SK-N-DZ (cell line): ENCODE measurements at regions not wholly inside any gene's neighbourhood (a gene's known extent, or its start where the extent isn't known, plus 50 kb on each side); places are given as distances from the start of the nearest gene placed in this dataset.
"Not testable (repeated sequence)": the region's sequence is repeated elsewhere in the genome, so short reads cannot be mapped to it uniquely, and the experiment has no call there.

ENCODE experiments used
- DNase-seq: peaks from one replicate; pipeline ENCODE4 v3.0.0-alpha.2; 2015; ENCODE audit warnings: low spot score

DNA sequence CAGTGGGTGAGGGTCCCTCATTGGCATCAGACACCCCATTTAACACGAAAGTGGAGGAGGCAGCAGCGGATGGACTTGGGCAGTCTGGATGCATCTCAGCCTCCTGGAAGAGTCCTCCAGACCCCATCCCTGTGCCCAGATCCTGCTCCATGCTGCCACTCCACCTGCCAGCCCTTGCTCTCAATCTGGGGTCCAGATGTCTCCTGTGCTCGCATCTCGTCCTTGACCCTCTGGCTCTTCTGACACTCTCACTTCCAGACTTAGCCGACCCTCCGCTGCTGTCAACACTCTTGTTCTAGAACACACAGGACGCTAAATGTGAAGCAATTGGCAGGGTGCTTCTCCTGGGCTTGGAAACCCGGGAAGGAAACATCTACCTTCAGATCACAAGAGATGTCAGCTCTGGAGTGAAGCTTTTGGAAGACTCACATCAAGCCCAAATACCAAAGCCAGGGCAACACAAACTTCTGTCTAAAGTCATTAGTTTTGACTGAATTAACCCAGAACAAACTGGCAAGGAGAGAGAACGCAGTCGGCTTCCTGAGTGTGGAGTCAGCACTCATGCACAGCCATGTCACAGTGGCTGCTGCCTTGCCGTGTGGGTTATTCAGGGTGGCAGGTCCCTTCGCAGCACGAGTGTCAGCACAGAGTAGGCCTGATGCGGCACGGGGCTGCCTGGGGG lies 379.1 kb downstream of the TCERG1L start:
- no peak for DNase-seq

DNA sequence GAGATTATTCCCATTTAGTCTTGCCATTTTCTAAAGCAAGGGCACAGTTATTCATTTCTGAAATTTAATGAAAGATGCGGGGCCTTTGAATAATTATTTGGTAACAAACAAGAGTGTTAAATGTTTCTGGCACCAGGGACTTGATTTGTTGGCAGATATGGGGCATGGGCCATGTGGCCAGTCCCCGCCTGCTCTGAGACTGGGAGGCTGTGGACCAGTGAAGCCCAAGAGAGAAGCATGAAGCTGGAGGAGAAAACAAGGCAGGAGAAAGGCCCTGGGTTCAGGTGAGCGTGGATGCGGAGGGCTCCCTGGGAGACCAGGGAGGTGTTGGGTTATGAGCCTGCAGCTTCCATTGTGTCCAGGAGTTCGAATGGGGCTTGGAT lies 378.5 kb downstream of the TCERG1L start:
- DNase-seq: no peak

DNA sequence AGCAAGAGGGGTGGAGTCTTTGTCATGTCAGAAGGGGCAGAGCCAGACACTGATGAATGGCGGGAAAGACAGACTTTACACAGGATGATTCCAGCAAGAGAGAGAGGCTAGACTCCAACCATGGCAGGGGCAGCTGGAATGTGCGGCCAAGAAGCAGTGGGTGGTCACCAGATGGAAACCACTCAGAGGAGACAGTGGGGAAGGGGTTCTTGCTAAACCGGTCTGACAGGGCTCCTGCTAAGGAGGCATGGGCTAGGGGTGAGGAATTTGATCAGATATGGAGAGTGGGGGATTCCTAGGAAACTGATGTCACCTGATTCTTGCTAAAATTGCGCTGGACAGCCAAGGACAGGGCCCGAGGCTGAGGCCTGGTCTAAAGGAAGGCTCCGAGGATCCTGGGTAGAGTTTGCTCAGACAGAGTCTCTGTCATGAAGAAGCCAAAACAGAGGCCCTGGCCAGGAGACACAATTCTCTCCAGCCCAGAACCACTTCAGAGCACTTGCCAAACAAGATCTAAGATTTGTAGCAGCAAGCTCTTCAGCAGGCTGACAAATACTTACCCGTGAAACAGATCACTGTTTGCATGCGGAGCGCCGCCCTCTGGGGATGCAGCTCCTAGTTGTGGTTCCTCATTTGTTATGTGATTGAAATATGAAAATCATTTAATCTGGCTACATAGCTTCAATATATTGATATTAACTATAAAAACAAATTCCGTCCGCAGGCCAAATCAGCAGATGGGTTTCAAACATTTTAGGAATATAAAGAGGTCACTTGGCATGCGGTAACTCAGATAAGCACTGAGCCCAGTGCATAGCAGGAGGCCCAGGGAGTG lies 377.0 kb downstream of the TCERG1L start:
- no peak for DNase-seq

DNA sequence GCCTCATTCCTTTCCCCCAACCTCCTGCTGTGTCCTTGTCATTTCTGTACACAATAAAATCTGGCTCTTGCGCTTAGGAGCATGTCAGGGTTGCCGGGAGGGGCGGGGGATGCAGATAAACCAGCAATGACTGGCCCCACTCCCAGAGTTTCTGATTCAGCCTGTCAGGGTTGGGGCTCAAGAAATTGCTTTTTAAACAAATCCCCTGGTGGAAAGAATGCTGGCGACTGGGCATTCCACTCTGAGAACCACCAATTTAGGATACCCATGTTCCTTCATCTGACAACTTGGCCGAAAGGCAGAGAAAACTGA lies 376.4 kb downstream of the TCERG1L start:
- no peak for DNase-seq

DNA sequence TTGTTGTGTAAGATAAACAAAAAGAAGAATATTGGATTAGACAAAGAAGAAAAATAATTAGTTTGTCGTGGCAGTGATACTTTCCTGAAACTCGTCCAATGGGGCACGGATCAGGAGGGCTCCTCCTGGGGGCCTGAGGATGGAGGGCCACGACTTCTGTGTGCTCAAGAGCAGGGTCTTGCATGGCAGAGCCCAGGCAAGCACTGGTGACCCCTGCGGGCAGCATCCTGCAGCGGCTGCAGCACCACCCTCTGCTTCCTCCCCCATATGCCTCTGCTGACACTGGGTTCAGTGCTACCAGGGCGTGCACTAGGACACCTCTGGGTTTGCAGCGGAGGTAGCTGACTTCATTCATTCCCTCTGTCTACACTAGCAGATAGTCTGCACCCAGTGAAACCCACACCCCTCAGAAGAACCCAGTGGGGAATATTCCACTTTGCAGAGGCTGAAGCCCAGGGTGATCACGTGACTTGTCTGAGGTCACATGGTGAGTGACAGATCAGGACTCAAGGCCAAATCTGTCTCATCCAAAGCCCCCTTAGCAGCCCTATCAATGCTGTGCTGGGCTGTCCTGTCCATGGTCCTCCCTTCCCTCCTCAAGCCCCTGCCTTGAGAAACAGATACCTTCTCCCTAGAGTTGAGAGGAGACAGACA lies 375.5 kb downstream of the TCERG1L start:
- DNase-seq: no peak

DNA sequence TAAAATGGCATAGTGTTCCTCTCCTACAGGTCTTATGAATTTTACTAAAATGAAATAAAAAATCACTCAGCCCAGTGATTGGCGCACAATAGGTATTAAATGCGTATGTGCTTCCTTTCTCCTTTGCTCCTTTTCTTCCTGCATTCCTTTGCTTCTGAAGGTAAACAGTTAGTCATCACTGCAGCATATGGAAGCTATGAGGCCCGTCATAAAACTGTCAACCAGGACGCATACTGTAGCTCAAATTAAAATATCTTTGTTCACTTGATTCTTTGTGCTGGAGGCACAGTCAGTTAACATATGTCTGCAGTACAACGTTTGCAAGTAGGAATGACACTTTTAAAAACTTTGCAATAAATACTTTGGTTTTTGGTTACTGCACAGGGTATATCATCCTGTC lies 374.7 kb downstream of the TCERG1L start:
- DNase-seq: no peak

DNA sequence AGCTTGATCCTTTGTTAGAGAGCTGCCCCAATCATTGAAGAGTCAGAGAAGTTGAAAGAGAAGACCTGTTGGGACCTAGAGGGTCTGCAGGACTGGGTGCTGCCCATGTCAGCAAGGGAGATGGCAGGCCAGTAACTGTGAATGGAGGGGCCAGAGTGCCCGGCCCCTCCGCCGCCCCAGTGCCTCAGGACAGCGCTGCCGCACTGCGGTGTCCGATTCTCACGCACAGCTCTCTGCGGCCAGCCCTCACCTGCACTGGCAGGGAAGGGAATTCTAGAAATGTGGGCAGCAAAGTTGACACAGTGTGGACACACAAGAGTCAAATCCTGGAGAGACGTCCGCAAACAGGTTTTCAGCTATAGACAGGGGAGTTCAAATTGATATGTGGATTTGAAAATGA lies 373.5 kb downstream of the TCERG1L start:
- no peak for DNase-seq

DNA sequence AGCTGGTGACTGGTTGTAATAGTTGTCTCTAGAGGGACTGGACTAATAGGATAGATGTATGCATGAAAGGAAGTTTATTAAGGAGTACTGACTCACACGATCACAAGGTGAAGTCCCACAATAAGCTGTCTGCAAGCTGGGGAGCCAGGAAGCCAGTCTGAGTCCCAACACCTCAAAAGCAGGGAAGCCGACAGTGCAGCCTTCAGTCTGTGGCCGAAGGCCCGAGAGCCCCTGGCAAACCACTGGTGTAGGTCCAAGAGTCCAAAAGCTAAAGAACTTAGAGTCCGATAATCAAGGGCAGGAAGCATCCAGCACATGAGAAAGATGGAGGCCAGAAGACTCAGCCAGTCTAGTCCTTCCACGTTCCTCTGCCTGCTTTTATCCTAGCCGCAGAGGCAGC lies 372.6 kb downstream of the TCERG1L start:
- DNase-seq: not testable (repeated sequence)

DNA sequence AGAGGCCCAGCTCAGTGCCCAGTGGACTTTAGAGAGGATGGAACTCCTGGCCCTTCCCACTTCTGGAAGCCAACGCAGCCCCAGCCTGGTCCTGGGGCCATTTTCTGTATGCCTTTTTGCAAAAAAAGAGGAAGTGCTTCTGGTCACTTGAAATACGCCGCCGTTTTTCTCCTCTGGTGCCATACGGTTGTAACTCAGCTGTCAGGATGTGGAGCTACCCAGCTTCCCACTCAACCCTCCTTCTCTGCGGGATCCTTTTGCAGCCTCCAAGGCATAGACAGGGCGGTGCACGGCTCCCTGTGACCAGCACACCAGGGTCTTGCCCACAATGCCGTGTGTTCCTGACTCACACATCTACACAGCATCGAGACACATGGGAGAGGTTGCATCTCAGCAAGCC lies 369.6 kb downstream of the TCERG1L start:
- no peak for DNase-seq

DNA sequence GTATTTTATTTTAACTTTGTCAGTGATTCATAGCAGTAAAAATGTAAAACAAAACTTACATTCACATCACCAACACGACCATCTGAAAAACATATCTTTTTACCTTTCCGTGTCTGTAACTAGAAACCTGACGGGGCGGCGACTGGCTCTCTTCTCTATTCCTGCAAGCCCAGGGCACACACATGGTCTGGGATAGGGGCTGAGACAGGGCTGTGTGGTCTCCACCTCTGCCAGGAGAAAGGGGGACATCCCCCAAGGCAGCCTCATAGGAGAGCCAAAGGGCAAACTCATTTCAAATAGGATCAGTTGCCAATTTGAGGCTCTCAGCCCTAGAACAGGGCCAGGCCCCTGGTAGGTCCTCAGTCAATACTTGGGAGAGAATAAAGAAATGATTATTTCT lies 359.4 kb downstream of the TCERG1L start:
- no peak for DNase-seq

DNA sequence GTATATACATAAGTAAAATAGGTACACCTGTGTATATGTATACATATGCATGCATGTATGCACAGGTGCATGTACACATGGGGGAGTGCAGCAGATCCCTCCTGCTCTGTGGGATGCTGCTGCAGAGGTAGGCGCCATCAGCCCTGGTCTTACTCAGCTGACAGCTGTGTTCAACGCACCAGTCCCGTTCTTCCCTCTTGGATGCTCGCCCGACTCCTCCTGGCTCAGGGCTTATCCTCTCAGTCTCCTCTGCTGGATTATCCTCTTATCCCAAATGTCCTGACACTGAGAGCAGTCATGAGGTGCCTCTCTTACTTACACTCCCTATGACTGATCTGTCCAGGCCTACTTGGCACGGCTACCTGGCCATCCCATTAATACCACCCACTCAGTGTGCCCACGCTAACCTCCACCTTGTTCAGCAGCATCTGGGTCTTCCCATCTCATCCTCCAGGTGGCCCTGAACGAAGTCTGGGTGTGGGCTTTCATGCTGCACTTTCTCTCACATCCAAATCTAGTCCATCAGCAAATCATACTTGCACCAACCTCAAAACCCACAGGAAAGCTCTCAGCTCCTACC lies 357.1 kb downstream of the TCERG1L start:
- DNase-seq: no peak

DNA sequence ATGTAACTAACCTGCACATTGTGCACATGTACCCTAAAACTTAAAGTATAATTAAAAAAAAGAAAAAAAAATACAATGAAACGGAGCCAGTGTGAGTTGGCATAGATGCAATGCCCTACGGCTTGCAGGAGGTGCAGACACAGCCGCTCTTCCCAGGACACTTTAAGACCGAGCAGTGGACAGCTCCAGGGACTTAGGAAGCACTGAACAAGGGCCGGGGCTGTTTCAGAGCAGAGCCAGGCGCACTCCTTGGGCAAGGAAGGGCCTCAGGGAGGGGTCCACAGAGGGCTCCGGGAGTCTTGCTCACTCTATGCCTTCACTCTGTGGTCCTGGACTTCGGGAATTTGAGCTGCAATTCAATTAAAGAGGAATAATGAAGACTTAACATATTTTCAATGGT lies 355.3 kb downstream of the TCERG1L start:
- DNase-seq: no peak

DNA sequence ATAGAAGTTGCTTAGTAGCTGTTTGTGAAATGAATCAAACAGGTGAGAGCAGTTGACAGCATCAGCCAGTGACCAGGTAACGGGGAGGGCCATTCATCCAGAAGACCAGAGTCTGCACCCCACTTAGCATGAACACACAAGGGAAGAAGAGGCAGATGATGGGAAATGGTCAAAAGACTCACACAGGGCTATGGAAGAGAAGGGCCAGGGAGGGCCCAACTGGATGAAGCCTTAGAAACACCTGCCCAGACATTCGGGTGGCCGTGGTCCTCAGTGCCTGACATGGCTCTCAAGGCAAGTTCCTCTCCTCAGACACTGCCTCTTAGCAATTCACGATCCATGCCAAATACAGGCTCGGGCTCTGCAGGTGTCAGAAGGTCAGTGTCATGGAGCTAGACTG lies 354.1 kb downstream of the TCERG1L start:
- no peak for DNase-seq

DNA sequence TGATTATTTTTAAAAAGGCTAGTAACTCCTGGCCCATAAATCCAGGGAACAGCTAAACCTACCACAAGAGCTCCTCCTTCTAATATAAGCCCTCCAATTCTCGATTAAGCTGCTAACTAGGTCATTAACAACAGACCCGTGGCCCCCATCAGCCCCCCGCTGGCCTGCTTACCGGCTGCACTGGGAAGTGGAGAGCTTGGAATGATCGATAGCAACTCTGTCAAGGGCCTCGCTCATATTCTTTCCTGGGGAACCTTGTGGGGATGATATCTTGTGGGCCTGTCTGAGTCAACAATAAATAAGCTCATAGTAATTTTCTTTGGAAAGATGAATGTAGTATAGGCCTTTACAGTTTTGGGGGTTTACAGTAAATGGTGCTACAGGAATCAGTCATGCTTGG lies 353.5 kb downstream of the TCERG1L start:
- no peak for DNase-seq

DNA sequence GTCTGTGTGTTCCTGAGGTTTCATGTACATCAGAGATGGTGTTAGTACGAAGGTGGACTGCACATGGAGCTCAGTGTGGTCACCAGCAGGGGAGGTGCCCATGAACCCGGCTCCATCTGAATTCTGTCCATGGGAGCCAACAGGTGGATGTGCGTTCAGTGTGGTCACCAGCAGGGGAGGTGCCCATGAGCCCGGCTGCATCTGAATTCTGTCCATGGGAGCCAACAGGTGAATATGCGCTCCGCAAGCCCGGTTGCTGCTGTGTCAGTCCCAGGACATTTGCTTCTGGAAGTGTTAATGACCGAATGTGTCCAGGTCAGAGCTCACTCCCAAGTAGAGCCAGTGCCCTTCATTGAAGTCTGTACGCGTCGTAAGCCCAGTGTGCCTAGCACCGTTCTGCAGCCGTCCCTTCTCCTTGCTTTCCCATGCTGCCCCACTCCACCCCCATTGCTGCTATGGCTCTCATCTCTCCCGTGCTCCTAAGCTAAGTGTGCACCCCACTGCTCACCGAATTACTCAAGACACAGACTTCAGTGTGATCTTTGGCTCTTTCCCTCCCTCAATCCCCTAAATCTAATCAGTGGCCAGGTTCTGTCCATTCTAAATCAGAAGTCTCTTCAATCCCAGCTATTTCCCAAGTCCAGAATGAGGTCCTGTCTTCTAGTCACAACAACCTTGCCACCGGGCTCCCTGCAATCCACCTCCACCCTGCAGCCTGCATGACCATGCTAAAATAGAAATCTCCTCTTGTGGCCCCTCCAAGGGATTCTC lies 352.4 kb downstream of the TCERG1L start:
- DNase-seq: no peak

DNA sequence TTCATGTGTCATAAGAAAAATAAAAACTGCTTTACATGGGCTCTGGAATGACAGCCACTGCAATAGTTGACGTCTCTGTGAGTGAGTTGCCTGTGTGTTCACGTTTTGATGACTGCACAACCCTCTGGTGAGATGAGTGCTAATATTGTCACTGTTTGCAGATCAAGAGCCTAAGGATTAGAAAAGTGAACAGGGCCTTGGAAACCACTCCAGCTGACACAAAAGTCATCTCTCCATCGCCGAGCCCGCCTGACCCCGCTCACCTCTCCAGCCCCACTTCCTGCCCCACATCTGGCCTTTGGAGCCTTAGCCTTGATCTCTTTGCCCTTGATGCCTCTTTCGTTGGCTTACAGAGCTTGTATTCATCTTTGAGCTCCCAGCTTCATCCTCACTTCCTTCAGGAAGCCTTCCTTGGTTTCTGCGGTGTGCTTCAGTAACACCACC lies 351.7 kb downstream of the TCERG1L start:
- DNase-seq: no peak

DNA sequence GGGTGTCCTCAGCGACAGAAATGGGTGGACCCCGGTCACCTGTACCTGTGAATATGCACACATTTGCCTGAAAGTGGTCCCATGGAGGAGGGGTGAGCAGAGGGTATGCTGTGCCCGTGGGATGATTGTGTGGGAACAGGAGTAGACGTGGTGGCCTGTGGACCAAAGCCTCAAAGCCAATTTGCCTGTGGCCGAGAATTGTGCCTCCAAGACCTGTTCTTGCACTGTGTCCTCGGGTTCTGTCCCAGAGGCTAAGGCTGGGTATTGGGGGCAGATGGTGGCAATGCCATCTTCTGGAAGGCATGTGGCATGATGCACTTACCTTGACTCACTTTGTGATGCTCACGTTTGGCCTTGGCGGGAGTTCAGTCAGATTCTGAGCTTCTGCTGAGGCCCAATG lies 351.0 kb downstream of the TCERG1L start:
- DNase-seq: no peak

DNA sequence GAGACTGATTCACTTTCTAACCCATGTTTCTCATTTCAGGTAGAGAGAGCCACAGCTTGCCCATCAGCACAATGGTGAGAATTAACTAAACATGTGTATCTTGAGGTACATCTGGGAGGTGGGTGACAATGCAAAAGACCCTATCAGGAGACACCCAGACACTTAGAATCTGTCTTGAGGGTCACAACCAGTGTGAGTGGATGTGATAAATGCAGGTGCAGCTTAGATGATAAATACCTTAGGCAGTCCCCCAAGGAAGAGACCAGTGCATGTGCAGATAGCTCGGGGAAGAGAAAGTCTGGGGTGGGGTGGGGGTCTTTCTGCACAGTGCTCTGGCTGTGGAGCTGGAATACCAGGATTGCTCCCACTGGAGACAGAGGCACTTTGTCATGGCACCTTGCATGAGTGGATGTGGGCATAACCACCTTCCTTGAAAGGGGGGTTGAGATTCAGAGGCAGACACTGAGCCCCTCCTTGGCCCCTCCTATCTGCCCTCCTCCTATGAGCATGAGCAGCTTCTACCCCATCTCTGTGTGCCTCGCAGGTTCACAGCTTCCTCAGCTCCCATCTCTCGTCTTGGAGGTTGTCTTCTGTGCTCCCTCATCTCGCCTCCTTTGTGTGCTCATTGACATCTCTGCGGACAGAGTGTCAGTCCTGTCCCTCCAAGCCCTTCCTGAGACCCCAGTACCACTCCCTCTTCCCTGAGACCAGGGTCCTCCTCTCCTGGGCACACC lies 349.8 kb downstream of the TCERG1L start:
- DNase-seq: no peak

DNA sequence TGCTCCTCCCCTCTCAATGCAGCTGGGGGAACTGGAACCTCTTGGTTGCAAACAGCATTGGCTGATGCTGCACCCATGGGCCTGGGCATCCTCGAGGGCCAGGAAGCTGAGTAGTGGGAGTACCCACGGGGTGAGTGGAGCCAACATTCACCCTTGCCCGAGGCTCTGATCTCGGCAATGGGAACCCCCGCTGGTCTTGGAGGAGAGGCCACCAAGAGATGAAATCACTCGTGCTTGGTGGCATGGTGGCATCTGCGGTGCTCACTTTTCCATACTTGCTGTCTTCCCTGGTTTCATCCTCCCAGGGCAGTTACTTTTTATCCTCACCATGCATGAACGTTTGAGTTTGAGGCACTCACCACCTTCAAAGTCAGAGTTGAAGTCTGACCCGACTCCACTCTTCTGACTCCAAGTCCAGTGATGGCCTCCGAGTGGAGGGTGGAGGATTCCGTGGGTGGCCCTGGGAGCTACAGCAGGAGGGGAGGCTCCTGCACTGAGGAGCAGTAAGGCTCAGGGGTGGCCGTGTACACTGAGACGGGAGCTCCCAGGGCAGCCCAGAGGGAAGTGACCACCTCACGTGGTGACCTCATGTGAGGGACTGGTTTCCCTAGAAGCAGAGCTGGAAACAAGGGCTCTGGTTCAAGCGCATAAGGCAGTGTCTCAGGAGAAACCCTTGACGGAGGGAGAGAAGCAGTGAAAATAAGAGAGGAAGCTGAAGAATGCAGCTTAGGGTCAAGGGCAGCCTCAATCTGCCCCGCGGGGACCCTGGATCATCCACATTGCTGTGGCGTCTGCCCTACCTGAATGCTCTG lies 349.1 kb downstream of the TCERG1L start:
- DNase-seq: no peak

DNA sequence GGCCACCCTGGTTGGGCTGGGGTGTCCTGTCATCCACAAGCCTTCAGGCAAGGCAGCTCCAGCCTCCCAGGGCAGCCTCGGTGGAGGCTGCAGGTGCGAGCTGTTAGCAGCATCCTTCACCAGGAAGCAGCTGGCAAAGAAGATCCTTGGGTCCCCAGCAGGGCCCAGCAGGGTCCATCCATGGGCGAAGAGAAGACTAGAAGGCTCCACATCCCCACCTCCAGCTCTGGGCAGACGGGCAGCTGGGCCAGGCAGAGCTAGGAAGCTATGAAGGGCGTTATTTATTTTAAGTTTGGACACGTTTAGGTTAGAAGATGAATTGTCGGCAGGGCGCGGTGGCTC lies 348.5 kb downstream of the TCERG1L start:
- no peak for DNase-seq
